Nephron (organoid): ENCODE measurements at regions not wholly inside any gene's neighbourhood (a gene's known extent, or its start where the extent isn't known, plus 50 kb on each side); places are given as distances from the start of the nearest gene placed in this dataset.

Experiments
- H3K27ac Mint-ChIP-seq, 3 experiments: 2 replicates each; pipeline ENCODE4 v1.8.0; 2020; ENCODE audit warnings: mixed read lengths in 3 of 3, mild to moderate bottlenecking in 2 of 3, moderate library complexity in 1 of 3
- H3K27me3 Mint-ChIP-seq: 2 replicates; pipeline ENCODE4 v1.8.0; 2021; ENCODE audit warnings: low read depth, mild to moderate bottlenecking, moderate library complexity, mixed read lengths
- H3K36me3 Mint-ChIP-seq: 2 replicates; pipeline ENCODE4 v1.8.0; 2020; ENCODE audit warnings: low read depth, mixed read lengths
- H3K4me1 Mint-ChIP-seq: 2 replicates; pipeline ENCODE4 v1.8.0; 2020; ENCODE audit warnings: mixed read lengths
- H3K4me3 Mint-ChIP-seq, 3 experiments: 2 replicates each; pipeline ENCODE4 v1.8.0; 2020; ENCODE audit warnings: mild to moderate bottlenecking in 3 of 3, mixed read lengths in 3 of 3, moderate library complexity in 2 of 3
- H3K9me3 Mint-ChIP-seq: 2 replicates; pipeline ENCODE4 v1.8.0; 2020; ENCODE audit warnings: mixed read lengths
- TF ChIP-seq, protein P1 (sequence below), 3 experiments: fragments of 200-600 bp; sonication (generic); IDR thresholded peaks; one replicate each; pipeline ENCODE4 v1.5.0; 2021; ENCODE audit warnings: antibody characterized with exemption in 3 of 3; ENCODE audit not compliant: unreplicated experiment in 3 of 3

DNA sequence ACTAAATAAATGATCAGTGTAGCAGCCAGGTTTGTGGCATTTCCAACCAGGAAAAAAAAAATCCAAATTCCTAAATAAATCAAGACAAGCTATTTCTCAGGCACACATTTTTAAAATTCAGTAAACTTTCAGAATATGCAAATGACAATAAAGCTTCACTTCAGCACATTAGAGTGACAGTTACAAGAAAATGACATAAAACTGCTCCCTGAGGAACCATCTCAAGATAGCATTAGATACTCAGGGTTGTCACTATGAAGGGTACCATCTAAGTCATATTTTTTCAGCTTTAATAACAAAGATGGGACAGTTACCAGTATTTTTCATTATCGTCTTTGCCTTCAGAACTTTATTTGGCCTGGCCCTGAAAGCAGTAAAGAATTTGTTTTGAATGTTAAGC is 411.3 kb upstream of the RASGEF1B start:
- Mint-ChIP-seq H3K4me3 (no peak overlapping the region), H3K27ac (no peak overlapping the region), H3K9me3 (peaks cover 7% of the 10 kb centered on the region), H3K4me1 (no peaks in the 10 kb centered on the region), H3K36me3 (no peaks in the 10 kb centered on the region), H3K27me3 (no peaks in the 10 kb centered on the region)
- TF ChIP-seq, protein P1, sequence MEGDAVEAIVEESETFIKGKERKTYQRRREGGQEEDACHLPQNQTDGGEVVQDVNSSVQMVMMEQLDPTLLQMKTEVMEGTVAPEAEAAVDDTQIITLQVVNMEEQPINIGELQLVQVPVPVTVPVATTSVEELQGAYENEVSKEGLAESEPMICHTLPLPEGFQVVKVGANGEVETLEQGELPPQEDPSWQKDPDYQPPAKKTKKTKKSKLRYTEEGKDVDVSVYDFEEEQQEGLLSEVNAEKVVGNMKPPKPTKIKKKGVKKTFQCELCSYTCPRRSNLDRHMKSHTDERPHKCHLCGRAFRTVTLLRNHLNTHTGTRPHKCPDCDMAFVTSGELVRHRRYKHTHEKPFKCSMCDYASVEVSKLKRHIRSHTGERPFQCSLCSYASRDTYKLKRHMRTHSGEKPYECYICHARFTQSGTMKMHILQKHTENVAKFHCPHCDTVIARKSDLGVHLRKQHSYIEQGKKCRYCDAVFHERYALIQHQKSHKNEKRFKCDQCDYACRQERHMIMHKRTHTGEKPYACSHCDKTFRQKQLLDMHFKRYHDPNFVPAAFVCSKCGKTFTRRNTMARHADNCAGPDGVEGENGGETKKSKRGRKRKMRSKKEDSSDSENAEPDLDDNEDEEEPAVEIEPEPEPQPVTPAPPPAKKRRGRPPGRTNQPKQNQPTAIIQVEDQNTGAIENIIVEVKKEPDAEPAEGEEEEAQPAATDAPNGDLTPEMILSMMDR (IDR thresholded peaks at IDR 0.05; ENCODE audit: unreplicated experiment in 3 of 3), result no peak

DNA sequence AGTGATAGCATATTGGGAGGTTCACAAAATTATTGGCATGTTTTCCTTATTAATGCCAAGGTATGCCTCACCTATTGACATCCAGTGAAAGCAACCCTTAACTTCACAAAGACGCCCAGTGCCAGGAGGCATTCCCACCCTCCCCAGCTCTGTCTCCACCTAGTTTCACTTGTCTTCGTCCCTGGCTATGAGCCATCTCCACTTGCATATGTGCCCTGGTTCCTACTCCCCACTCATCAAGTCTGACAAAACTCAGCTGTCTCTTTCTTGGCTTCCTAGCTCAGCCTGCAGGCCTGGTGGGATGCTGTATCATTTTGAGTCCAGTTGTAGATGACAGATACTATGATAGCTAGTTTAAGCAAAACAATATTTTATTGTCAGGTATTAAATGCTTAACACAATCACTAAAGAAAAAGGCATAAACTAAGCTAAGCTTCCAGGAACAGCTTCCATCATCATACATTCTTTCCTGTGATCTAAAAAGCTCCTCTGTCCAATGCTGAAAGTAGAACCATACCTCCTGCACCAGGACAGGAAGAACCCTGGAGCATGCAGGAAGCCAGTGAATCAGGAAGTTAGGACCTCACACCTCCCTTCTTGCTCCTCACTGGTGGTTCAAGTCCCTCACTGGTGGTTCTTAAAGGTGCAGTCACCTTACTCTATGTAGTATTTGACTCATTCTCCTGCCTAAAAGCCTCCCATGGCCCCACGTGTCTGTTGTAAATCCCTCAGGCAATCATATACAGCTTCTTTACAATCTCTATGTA is 410.3 kb upstream of the RASGEF1B start:
- no peak overlapping the region for H3K27ac Mint-ChIP-seq
- H3K9me3 Mint-ChIP-seq, result peaks cover 7% of the 10 kb centered on the region
- H3K4me1 Mint-ChIP-seq, result no peaks in the 10 kb centered on the region
- no peak overlapping the region for H3K4me3 Mint-ChIP-seq
- TF ChIP-seq, protein P1 (IDR thresholded peaks at IDR 0.05; ENCODE audit: unreplicated experiment in 3 of 3), result no peak
- no peaks in the 10 kb centered on the region for H3K36me3 Mint-ChIP-seq
- H3K27me3 Mint-ChIP-seq, result no peaks in the 10 kb centered on the region

DNA sequence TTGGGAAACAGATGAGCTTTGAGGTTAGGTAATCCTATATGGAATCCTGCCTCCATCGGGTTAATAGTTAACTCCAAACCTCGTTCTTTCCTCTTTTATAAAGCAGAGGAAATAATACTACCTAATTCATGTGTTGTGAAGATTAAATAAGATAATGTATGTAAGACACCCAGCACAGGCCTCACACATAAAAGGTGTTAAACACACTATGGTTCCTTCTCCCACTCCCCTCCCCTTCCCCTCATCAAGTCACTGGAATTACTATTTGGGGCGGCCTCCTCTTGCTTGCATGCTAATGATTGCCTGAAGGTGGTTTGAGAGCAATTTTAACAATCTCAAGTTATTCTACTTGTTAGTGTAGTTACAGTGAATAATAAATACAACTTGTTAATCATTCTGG is 404.4 kb upstream of the RASGEF1B start:
- Mint-ChIP-seq H3K4me1 (peaks cover 30% of the 10 kb centered on the region), H3K27ac (peak overlapping the region; percentile 57 to 93 (median 76))

DNA sequence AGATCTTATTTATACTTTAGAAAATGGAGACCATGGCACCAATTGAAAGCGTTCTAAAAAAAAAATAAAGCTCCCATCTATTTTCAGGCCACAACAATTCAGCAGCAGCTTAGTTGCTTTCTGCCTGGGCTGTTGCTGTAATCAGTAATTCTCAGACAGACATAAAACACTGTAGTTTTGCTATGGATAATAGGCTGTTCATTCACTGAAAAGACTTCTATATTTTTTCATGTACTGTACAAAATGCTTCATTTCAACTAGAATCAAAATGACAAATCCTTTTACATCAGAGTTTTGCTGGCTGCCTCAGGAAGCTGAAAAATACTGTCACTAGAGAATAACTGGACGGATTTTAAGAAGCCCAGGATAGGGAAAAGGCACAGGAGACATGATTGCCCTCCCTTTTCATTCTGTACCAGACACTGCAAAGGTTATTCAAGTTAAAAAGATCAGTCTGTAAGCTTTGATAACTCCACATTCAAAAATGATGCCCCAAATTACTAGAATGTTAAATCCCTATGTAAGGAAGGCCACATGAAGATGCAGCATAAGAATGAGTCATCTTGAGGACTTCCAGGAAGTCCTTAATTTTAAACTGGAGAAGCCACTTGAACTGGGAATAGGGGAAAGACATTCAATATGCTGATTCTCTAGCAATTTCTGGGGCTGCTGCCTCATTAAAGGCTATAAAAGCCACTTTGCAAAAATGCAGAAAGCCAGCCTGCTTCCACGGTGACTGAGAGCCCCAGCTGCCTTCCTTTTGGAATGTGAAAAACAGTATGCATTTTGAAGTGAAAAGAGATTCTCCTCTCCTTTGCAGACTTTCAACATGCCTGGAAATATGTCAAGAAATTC is 403.2 kb upstream of the RASGEF1B start:
- Mint-ChIP-seq H3K9me3 (no peaks in the 10 kb centered on the region), H3K36me3 (no peaks in the 10 kb centered on the region), H3K4me1 (peaks cover 30% of the 10 kb centered on the region), H3K4me3 (no peak overlapping the region), H3K27me3 (no peaks in the 10 kb centered on the region), H3K27ac (peak overlapping the region; percentile 57 to 93 (median 76))
- TF ChIP-seq, protein P1 (IDR thresholded peaks at IDR 0.05; ENCODE audit: unreplicated experiment in 3 of 3), result no peak

More for the DNA sequence above, 404.4 kb upstream of the RASGEF1B start:
- no peak overlapping the region for H3K4me3 Mint-ChIP-seq
- H3K36me3 Mint-ChIP-seq, result no peaks in the 10 kb centered on the region
- no peaks in the 10 kb centered on the region for H3K9me3 Mint-ChIP-seq
- TF ChIP-seq, protein P1 (IDR thresholded peaks at IDR 0.05; ENCODE audit: unreplicated experiment in 3 of 3), result no peak
- H3K27me3 Mint-ChIP-seq, result no peaks in the 10 kb centered on the region

DNA sequence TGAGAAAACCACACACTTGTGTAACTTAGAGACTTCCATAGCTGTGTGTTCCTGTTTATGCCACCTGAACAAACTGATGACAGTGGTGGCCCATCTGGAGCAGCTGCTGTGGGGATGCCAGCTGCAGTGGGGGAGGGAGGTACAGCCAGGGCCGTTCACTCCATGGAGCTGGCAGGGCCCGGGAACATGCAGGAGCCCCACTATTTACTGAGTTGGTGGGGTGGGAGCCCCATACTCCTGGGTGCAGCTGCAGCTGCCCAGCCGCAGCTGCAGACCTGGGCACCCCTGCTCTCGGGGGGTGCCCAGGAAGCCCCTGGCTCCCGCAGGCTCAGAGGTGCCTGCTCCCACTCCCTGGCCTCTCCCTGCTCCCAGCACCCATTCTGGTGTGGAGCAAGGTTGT is 398.6 kb upstream of the RASGEF1B start:
- peaks cover 14% of the 10 kb centered on the region for H3K4me1 Mint-ChIP-seq

More for the DNA sequence above, 398.6 kb upstream of the RASGEF1B start:
- TF ChIP-seq, protein P1 (IDR thresholded peaks at IDR 0.05; ENCODE audit: unreplicated experiment in 3 of 3), result no peak
- no peaks in the 10 kb centered on the region for H3K27me3 Mint-ChIP-seq
- peaks cover 6% of the 10 kb centered on the region for H3K9me3 Mint-ChIP-seq
- H3K36me3 Mint-ChIP-seq, result no peaks in the 10 kb centered on the region
- H3K4me3 Mint-ChIP-seq, result no peak overlapping the region
- no peak overlapping the region for H3K27ac Mint-ChIP-seq
